Spinal cord (tissue), 9 donors: ENCODE measurements at regions not wholly inside any gene's neighbourhood (a gene's known extent, or its start where the extent isn't known, plus 50 kb on each side); places are given as distances from the start of the nearest gene placed in this dataset.
"Not testable (repeated sequence)": the region's sequence is repeated elsewhere in the genome, so short reads cannot be mapped to it uniquely, and the experiment has no call there.

Experiments
- DNase-seq, 6 donors: peaks; one replicate each; pipeline versions ENCODE4 v3.0.0 to v3.0.0-alpha.2; 2013 to 2015; ENCODE audit warnings: low spot score in 6 of 6, low read depth in 4 of 6
- H3K27ac ChIP-seq: one replicate; pipeline ENCODE4 v1.5.1; 2013; ENCODE audit warnings: low read depth, low read length, control low read depth
- H3K27me3 ChIP-seq: one replicate; pipeline ENCODE4 v1.6.1; 2013; ENCODE audit warnings: low read length; ENCODE audit not compliant: control insufficient read depth, insufficient read depth
- H3K36me3 ChIP-seq: one replicate; pipeline ENCODE4 v1.6.1; 2013; ENCODE audit warnings: low read length; ENCODE audit not compliant: control insufficient read depth, insufficient read depth
- H3K4me1 ChIP-seq: one replicate; pipeline ENCODE4 v1.6.1; 2013; ENCODE audit warnings: low read length; ENCODE audit not compliant: control insufficient read depth, insufficient read depth
- H3K4me3 ChIP-seq: one replicate; pipeline ENCODE4 v1.5.1; 2013; ENCODE audit warnings: low read depth, low read length, control low read depth
- H3K9me3 ChIP-seq: one replicate; pipeline ENCODE4 v1.6.1; 2013; ENCODE audit warnings: low read length; ENCODE audit not compliant: control insufficient read depth, insufficient read depth
- WGBS: methylation state at CpG from one replicate; pipeline ENCODE4 v1.1.5; 2013; ENCODE audit warnings: missing lambda C conversion rate; ENCODE audit not compliant: insufficient coverage; 5-methylcytosine and 5-hydroxymethylcytosine counted together
- donor health status: healthy.

GRCh38 chr1:102109493-102109892, 112.8 kb upstream of the OLFM3 start:
- WGBS: 83% methylated on average over 1 of the region's 2 CpGs
- not testable (repeated sequence) for H3K4me3 ChIP-seq, H3K27ac ChIP-seq

GRCh38 chr1:102107441-102107840, 110.7 kb upstream of the OLFM3 start:
- WGBS: 38% methylated on average over 1 of the region's 3 CpGs
- Histone ChIP-seq H3K4me1 (no peaks in the 10 kb centered on the region), H3K4me3 (no peak overlapping the region), H3K27ac (no peak overlapping the region), H3K9me3 (no peaks in the 10 kb centered on the region), H3K36me3 (no peaks in the 10 kb centered on the region), H3K27me3 (no peaks in the 10 kb centered on the region)
- no peak for DNase-seq

More at GRCh38 chr1:102109493-102109892, 112.8 kb upstream of the OLFM3 start:
- not testable (repeated sequence) for DNase-seq, H3K36me3 ChIP-seq, H3K27me3 ChIP-seq, H3K4me1 ChIP-seq, H3K9me3 ChIP-seq

- no CpG with 5 or more reads among the region's 3 CpGs for WGBS
- DNase-seq: no peak
- no peaks in the 10 kb centered on the region for H3K36me3 ChIP-seq
Measured at GRCh38 chr1:102105931-102106550, 109.3 kb upstream of the OLFM3 start.

GRCh38 chr1:102103646-102104045, 106.9 kb upstream of the OLFM3 start:
- no peaks in the 10 kb centered on the region for H3K27me3 ChIP-seq
- H3K36me3 ChIP-seq: no peaks in the 10 kb centered on the region
- H3K4me3 ChIP-seq: no peak overlapping the region
- H3K27ac ChIP-seq: no peak overlapping the region
- no peaks in the 10 kb centered on the region for H3K9me3 ChIP-seq
- H3K4me1 ChIP-seq: no peaks in the 10 kb centered on the region
- no CpG with 5 or more reads among the region's 4 CpGs for WGBS
- no peak for DNase-seq

More at GRCh38 chr1:102105931-102106550, 109.3 kb upstream of the OLFM3 start:
- H3K9me3 ChIP-seq: no peaks in the 10 kb centered on the region
- no peaks in the 10 kb centered on the region for H3K27me3 ChIP-seq
- H3K27ac ChIP-seq: no peak overlapping the region
- no peak overlapping the region for H3K4me3 ChIP-seq
- H3K4me1 ChIP-seq: no peaks in the 10 kb centered on the region

- Histone ChIP-seq H3K9me3 (no peaks in the 10 kb centered on the region), H3K27me3 (no peaks in the 10 kb centered on the region), H3K36me3 (no peaks in the 10 kb centered on the region), H3K4me1 (no peaks in the 10 kb centered on the region), H3K27ac (no peak overlapping the region), H3K4me3 (no peak overlapping the region)
- WGBS: 53% methylated on average over 3 of the region's 3 CpGs
- no peak for DNase-seq
Measured at GRCh38 chr1:102102276-102102780, 105.6 kb upstream of the OLFM3 start.

GRCh38 chr1:102100666-102101065, 103.9 kb upstream of the OLFM3 start:
- DNase-seq: no peak
- no peaks in the 10 kb centered on the region for H3K4me1 ChIP-seq
- H3K9me3 ChIP-seq: no peaks in the 10 kb centered on the region
- H3K27me3 ChIP-seq: no peaks in the 10 kb centered on the region
- no peak overlapping the region for H3K27ac ChIP-seq
- no peak overlapping the region for H3K4me3 ChIP-seq
- no peaks in the 10 kb centered on the region for H3K36me3 ChIP-seq

GRCh38 chr1:102099916-102100315, 103.2 kb upstream of the OLFM3 start:
- WGBS: 96% methylated on average over 4 of the region's 4 CpGs

GRCh38 chr1:102098536-102098935, 101.8 kb upstream of the OLFM3 start:
- no peaks in the 10 kb centered on the region for H3K9me3 ChIP-seq
- no peaks in the 10 kb centered on the region for H3K4me1 ChIP-seq
- no peak overlapping the region for H3K27ac ChIP-seq
- no CpG with 5 or more reads among the region's 3 CpGs for WGBS
- H3K4me3 ChIP-seq: no peak overlapping the region
- no peaks in the 10 kb centered on the region for H3K36me3 ChIP-seq
- no peak for DNase-seq
- no peaks in the 10 kb centered on the region for H3K27me3 ChIP-seq

More at GRCh38 chr1:102099916-102100315, 103.2 kb upstream of the OLFM3 start:
- no peaks in the 10 kb centered on the region for H3K36me3 ChIP-seq
- H3K27me3 ChIP-seq: no peaks in the 10 kb centered on the region
- H3K4me3 ChIP-seq: no peak overlapping the region
- H3K9me3 ChIP-seq: no peaks in the 10 kb centered on the region
- DNase-seq: no peak
- no peak overlapping the region for H3K27ac ChIP-seq
- H3K4me1 ChIP-seq: no peaks in the 10 kb centered on the region

- Histone ChIP-seq H3K36me3 (no peaks in the 10 kb centered on the region), H3K4me1 (no peaks in the 10 kb centered on the region), H3K27ac (no peak overlapping the region), H3K4me3 (no peak overlapping the region), H3K27me3 (no peaks in the 10 kb centered on the region), H3K9me3 (no peaks in the 10 kb centered on the region)
- no peak for DNase-seq
- no CpG with 5 or more reads among the region's 4 CpGs for WGBS
Measured at GRCh38 chr1:102098081-102098480, 101.4 kb upstream of the OLFM3 start.

GRCh38 chr1:102097451-102097850, 100.7 kb upstream of the OLFM3 start:
- DNase-seq: no peak
- Histone ChIP-seq H3K27ac (no peak overlapping the region), H3K4me3 (no peak overlapping the region), H3K36me3 (no peaks in the 10 kb centered on the region), H3K27me3 (no peaks in the 10 kb centered on the region), H3K9me3 (no peaks in the 10 kb centered on the region), H3K4me1 (no peaks in the 10 kb centered on the region)
